ENCODE measurements at regions not wholly inside any gene's neighbourhood (a gene's known extent, or its start where the extent isn't known, plus 50 kb on each side); places are given as distances from the start of the nearest gene placed in this dataset.

DNA sequence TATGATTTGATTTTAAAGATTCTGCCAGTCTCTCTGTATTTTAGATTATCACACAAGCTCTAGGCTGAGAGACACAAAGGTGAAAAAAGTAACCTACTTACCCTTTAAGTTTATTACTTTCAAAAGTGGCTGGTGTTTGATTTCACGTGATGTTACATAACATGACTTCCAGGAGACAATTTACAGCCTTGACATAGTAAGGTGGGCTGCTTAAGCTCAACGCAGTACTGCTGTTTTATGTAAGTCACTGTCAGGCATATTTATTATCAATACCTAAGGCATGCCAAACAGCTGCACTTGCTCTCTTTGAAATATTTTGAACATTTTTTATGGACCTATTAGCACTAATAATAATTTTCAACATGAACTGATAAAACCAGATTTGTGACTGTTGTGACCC is 451.5 kb upstream of the FAM241A start:
- TF ChIP-seq, protein P1, sequence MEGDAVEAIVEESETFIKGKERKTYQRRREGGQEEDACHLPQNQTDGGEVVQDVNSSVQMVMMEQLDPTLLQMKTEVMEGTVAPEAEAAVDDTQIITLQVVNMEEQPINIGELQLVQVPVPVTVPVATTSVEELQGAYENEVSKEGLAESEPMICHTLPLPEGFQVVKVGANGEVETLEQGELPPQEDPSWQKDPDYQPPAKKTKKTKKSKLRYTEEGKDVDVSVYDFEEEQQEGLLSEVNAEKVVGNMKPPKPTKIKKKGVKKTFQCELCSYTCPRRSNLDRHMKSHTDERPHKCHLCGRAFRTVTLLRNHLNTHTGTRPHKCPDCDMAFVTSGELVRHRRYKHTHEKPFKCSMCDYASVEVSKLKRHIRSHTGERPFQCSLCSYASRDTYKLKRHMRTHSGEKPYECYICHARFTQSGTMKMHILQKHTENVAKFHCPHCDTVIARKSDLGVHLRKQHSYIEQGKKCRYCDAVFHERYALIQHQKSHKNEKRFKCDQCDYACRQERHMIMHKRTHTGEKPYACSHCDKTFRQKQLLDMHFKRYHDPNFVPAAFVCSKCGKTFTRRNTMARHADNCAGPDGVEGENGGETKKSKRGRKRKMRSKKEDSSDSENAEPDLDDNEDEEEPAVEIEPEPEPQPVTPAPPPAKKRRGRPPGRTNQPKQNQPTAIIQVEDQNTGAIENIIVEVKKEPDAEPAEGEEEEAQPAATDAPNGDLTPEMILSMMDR (conservative IDR thresholded peaks at IDR 0.05 in 1 of 2, IDR thresholded peaks at IDR 0.05 in 1 of 2; ENCODE audit: extremely low read depth in 1 of 2, insufficient read depth in 1 of 2, low read depth in 1 of 2, low read length in 2 of 2) = no peak
- TF ChIP-seq EZH2 (IDR thresholded peaks at IDR 0.05; ENCODE audit: borderline replicate concordance, low read length) = no peak

Data from mammary epithelial cell (primary cell).